Choroid plexus epithelial cell (primary cell): ENCODE measurements at regions not wholly inside any gene's neighbourhood (a gene's known extent, or its start where the extent isn't known, plus 50 kb on each side); places are given as distances from the start of the nearest gene placed in this dataset.

ENCODE experiments used
- DNase-seq: peaks from one replicate; pipeline ENCODE4 v3.0.0-alpha.2; 2010; ENCODE audit warnings: low read depth
- H3K4me3 ChIP-seq: 2 replicates; pipeline ENCODE4 v1.5.1; 2011; ENCODE audit warnings: low read depth, mild to moderate bottlenecking, control low read depth, low read length, moderate library complexity
- TF ChIP-seq, protein P1 (sequence below): conservative IDR thresholded peaks from 2 replicates; pipeline ENCODE4 v1.5.1; 2011; ENCODE audit warnings: low read depth, mild to moderate bottlenecking, control low read depth, inconsistent platforms, low read length, moderate library complexity

DNA sequence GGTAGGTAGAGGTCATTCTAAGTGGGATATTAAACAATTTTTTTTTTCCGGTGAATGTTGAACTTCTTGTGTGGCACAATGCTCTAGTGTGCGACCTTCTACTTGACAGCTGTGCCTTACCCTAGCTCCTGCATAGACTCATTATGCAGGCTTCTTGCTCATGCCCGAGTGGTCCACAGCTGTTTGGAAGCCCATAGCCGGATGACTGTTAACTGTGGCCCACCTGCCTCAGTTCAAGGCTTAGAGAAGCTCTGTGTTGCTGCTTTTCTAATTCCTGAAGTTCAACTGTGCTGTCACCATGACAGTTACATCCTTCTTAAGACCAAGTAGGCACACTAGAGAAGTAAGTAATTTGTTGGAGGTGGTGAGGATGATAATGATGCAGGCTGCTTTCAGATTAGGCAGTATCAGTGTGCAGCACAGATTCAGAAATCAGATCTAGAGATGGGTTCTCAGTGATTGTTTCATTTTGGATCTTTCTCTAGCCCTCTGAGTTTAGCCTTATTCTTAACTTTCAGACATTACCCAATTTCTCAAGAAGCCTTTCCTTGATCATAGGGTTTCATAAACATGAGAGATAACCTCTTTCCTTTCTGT lies 278.4 kb downstream of the PHF14 start:
- no peak for DNase-seq
- H3K4me3 ChIP-seq: no peak overlapping the region
- TF ChIP-seq, protein P1, sequence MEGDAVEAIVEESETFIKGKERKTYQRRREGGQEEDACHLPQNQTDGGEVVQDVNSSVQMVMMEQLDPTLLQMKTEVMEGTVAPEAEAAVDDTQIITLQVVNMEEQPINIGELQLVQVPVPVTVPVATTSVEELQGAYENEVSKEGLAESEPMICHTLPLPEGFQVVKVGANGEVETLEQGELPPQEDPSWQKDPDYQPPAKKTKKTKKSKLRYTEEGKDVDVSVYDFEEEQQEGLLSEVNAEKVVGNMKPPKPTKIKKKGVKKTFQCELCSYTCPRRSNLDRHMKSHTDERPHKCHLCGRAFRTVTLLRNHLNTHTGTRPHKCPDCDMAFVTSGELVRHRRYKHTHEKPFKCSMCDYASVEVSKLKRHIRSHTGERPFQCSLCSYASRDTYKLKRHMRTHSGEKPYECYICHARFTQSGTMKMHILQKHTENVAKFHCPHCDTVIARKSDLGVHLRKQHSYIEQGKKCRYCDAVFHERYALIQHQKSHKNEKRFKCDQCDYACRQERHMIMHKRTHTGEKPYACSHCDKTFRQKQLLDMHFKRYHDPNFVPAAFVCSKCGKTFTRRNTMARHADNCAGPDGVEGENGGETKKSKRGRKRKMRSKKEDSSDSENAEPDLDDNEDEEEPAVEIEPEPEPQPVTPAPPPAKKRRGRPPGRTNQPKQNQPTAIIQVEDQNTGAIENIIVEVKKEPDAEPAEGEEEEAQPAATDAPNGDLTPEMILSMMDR: no peak

DNA sequence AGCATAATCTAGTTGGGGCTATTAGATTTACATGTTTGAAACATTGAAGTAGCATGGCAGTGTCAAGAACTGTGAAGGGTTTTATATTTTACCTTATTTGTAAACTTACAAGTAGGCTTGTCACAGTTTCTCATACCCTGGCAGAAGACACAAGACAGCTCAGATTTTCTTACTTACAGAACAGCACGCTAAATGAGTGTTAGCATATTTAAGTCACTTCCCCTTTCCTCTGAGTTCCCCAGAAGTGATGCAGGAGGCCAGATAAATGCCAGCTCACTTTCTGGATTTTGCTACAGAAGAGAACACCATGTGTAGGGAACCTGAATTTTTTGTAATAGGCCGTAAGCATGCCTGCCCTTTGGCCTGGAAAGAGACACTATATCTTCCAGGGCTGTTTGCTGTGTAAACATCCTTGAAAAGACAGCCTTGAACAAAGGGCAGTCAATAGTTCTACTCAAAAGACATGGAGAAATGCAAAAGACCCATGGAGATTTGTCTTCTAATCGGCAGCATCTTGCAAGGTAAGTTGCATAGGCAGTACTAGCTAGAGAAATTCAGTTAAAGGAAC lies 279.1 kb downstream of the PHF14 start:
- DNase-seq: no peak
- H3K4me3 ChIP-seq: no peak overlapping the region
- TF ChIP-seq, protein P1: no peak

DNA sequence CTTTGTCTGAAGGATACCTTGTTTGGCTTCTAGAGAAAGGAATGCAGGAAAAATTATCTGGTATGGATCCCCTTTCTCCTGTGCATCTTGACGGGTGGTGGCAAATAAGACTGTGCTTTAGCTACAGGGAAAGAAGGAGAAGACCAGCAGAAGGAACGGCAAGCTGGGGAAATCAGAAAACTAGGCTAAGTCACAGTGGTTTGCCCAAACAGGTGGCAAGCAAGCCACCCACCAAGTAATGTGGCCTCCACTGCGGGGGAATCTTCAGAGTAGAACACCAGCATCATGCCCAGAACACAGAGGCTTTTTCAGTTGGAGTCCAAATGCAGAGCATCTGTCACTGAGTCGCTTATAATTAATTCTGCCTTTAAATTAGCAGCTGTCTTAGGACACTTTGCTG lies 282.8 kb downstream of the PHF14 start:
- TF ChIP-seq, protein P1: no peak
- no peak for DNase-seq
- H3K4me3 ChIP-seq: no peak overlapping the region

DNA sequence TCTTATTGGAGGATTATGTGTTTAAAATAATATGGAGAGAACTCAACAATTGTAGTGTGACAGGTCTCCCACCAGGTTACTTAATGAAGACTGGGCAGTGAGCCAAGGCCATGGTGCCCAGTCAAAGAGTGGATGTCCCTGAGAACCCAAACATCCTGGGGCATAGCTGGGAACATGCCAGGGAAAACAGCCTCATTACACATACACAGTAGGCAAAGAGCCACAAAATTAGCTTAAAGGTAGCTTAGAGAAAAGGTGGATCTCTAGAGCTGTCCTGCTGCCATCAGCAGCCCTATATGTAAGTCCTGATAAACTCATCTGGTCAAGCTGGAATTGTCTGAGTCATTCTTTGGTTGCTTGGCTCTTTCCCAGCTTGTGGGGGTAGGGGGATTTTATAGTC lies 287.8 kb downstream of the PHF14 start:
- no peak for DNase-seq
- TF ChIP-seq, protein P1: no peak
- no peak overlapping the region for H3K4me3 ChIP-seq

DNA sequence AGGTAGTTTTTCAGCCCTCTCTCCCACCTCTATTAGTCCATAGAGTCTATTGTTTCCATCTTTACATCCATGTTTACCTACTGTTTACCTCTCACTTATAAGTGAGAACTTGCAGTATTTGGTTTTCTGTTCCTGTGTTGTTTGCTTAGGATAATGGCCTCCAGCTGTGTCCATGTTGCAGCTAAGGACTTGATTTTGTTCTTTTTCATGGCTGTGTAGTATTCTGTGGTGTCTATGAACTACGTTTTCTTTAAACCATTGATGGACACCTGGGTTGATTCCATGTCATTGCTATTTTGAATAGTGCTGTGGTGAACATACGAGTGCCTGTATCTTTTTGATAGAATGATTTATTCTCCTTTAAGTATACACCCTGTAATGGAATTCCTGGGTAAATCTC lies 292.4 kb downstream of the PHF14 start:
- DNase-seq: no peak
- no peak overlapping the region for H3K4me3 ChIP-seq
- TF ChIP-seq, protein P1: no peak

DNA sequence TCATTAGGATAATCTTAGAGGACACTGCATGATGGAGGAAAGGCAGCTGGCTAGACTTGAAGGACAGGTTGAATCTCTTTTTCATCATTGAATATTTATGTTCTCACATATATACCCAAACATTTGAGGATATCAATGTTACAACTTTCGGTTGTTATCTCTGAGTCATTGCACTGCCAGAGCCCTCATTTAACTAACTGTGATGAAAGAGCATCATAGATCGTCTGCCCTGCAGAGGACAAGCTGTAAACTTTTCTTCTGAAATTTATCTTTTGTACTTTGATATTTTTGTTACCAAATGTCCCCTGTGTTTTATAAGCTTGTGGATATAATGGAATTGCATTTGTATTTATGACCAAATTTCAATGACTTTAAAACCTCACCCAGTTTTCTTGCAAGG lies 298.7 kb downstream of the PHF14 start:
- no peak for DNase-seq
- no peak overlapping the region for H3K4me3 ChIP-seq
- TF ChIP-seq, protein P1: no peak

DNA sequence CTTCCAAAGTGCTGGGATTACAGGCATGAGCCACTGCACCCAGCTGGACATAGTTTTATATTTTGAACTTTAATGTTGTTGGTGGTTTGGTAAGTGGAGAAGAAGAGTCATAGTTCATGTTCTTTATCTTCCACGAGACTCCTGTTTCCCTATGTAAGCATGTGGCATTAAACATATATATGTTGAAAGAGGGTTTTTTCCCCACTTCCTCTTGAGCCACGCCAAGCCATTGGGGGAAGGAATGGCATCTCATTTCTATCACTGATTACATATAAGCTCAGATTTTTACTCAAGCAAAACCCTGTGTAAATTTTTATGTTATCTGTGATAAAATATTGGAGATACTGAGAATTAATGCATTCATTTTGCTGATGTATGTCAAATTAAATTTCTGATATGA lies 300.4 kb downstream of the PHF14 start:
- no peak overlapping the region for H3K4me3 ChIP-seq
- DNase-seq: no peak
- TF ChIP-seq, protein P1: no peak
